ENCODE measurements at regions not wholly inside any gene's neighbourhood (a gene's known extent, or its start where the extent isn't known, plus 50 kb on each side); places are given as distances from the start of the nearest gene placed in this dataset.

GRCh38 chr20:5471368-5471767 lies 139.4 kb downstream of the GPCPD1 start:
- TF ChIP-seq EZH2 (IDR thresholded peaks at IDR 0.05; ENCODE audit: borderline replicate concordance, insufficient read depth, low read depth, low read length, poor library complexity, severe bottlenecking) (no peak), CTCF (IDR thresholded peaks at IDR 0.05) (no peak)
- 86% methylated on average over 14 of the region's 18 CpGs for WGBS (ENCODE audit: insufficient coverage)
- H3K4me1 ChIP-seq (ENCODE audit: control insufficient read depth in 2 of 2, insufficient read depth in 2 of 2, low read length in 2 of 2): no peaks in the 10 kb centered on the region
- H3K9me3 ChIP-seq (ENCODE audit: control extremely low read depth in 1 of 3, control insufficient read depth in 2 of 3, insufficient read depth in 1 of 3, low read length in 2 of 3): no peaks in the 10 kb centered on the region
- H3K4me2 ChIP-seq (replicated peaks; ENCODE audit: low read depth, low read length, poor library complexity, severe bottlenecking): no peak overlapping the region
- no peaks in the 10 kb centered on the region for H4K20me1 ChIP-seq (ENCODE audit: control insufficient read depth, insufficient read depth, low read length, poor library complexity, severe bottlenecking)
- H3K4me3 Mint-ChIP-seq: no peak overlapping the region
- no peak overlapping the region for H3K9ac ChIP-seq (ENCODE audit: low read length)
- DNase-seq (no peak), ATAC-seq (ENCODE audit: low read depth) (no peak)
- H3K4me3 ChIP-seq (ENCODE audit: control extremely low read depth in 1 of 5, extremely low read depth in 1 of 5, insufficient read depth in 1 of 5, low read depth in 2 of 5, low read length in 4 of 5): no peak overlapping the region
- H3K79me2 ChIP-seq (ENCODE audit: control insufficient read depth, insufficient read depth, low read length): no peaks in the 10 kb centered on the region
- H3K36me3 ChIP-seq (replicated peaks in 1 of 2; ENCODE audit: control extremely low read depth in 1 of 2, control insufficient read depth in 1 of 2, extremely low read depth in 1 of 2, insufficient read depth in 2 of 2, low read length in 1 of 2): no peaks in the 10 kb centered on the region
- no peak overlapping the region for H3K27ac Mint-ChIP-seq
- no peak overlapping the region for H2AFZ ChIP-seq (ENCODE audit: insufficient read depth, low read depth, low read length, poor library complexity, severe bottlenecking)
- ChIA-PET CTCF (no interaction called here), POLR2A (no interaction called here)
- H3K9me3 Mint-ChIP-seq (ENCODE audit: insufficient read depth): no peaks in the 10 kb centered on the region
- H3K27me3 Mint-ChIP-seq: peaks cover 15% of the 10 kb centered on the region
- H3K4me1 Mint-ChIP-seq: no peaks in the 10 kb centered on the region
- no peak overlapping the region for H3K27ac ChIP-seq (ENCODE audit: low read length in 2 of 2)
- intact Hi-C loops (cut with micrococcal nuclease): no loop called here
- H3K27me3 ChIP-seq (replicated peaks in 1 of 4; ENCODE audit: control extremely low read depth in 1 of 4, control insufficient read depth in 3 of 4, insufficient read depth in 4 of 4, low read length in 3 of 4): peaks cover 0 to 15% (median 0%) of the 10 kb centered on the region in 4 experiments

DNA sequence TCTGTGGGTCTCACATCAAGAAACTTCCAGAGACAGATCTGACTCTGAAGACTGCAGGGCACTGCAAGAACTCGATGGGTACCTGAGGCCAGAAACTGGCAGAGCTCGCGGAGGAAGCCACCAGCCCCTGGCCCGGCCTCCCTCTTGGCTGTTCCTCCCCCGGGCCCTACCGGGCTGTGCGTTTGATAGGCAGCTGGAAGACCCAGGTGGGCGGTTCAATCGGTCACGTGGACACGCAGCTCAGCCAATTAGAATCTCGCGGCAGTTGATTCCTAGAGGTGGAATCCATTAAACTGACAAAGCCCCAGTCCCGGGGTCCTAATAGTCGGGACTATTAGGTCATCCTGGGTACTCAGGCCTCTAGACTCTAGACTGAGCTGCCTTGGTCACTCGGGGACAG lies 139.9 kb downstream of the GPCPD1 start:
- CTCF ChIA-PET: no interaction called here
- H3K36me3 ChIP-seq (replicated peaks in 1 of 2; ENCODE audit: control extremely low read depth in 1 of 2, control insufficient read depth in 1 of 2, extremely low read depth in 1 of 2, insufficient read depth in 2 of 2, low read length in 1 of 2): no peaks in the 10 kb centered on the region
- no peak for DNase-seq

More for the DNA sequence above, 139.9 kb downstream of the GPCPD1 start:
- no peaks in the 10 kb centered on the region for H3K9me3 ChIP-seq (ENCODE audit: control extremely low read depth in 1 of 3, control insufficient read depth in 2 of 3, insufficient read depth in 1 of 3, low read length in 2 of 3)
- no peak overlapping the region for H3K9ac ChIP-seq (ENCODE audit: low read length)
- Mint-ChIP-seq H3K27ac (no peak overlapping the region), H3K4me3 (no peak overlapping the region), H3K4me1 (no peaks in the 10 kb centered on the region), H3K9me3 (ENCODE audit: insufficient read depth) (no peaks in the 10 kb centered on the region), H3K27me3 (peaks cover 16% of the 10 kb centered on the region)
- ATAC-seq (ENCODE audit: low read depth): no peak
- TF ChIP-seq CTCF (IDR thresholded peaks at IDR 0.05) (no peak), EZH2 (IDR thresholded peaks at IDR 0.05; ENCODE audit: borderline replicate concordance, insufficient read depth, low read depth, low read length, poor library complexity, severe bottlenecking) (no peak)
- 91% methylated on average over 16 of the region's 16 CpGs for whole genome bisulfite sequencing (ENCODE audit: insufficient coverage)
- POLR2A ChIA-PET: no interaction called here
- no peak overlapping the region for H2AFZ ChIP-seq (ENCODE audit: insufficient read depth, low read depth, low read length, poor library complexity, severe bottlenecking)
- H3K79me2 ChIP-seq (ENCODE audit: control insufficient read depth, insufficient read depth, low read length): no peaks in the 10 kb centered on the region
- H3K4me3 ChIP-seq (ENCODE audit: control extremely low read depth in 1 of 5, extremely low read depth in 1 of 5, insufficient read depth in 1 of 5, low read depth in 2 of 5, low read length in 4 of 5): no peak overlapping the region
- H3K4me2 ChIP-seq (replicated peaks; ENCODE audit: low read depth, low read length, poor library complexity, severe bottlenecking): no peak overlapping the region
- intact Hi-C loops (cut with micrococcal nuclease): no loop called here
- H3K4me1 ChIP-seq (ENCODE audit: control insufficient read depth in 2 of 2, insufficient read depth in 2 of 2, low read length in 2 of 2): no peaks in the 10 kb centered on the region
- no peak overlapping the region for H3K27ac ChIP-seq (ENCODE audit: low read length in 2 of 2)
- no peaks in the 10 kb centered on the region for H4K20me1 ChIP-seq (ENCODE audit: control insufficient read depth, insufficient read depth, low read length, poor library complexity, severe bottlenecking)
- peaks cover 0 to 17% (median 0%) of the 10 kb centered on the region in 4 experiments for H3K27me3 ChIP-seq (replicated peaks in 1 of 4; ENCODE audit: control extremely low read depth in 1 of 4, control insufficient read depth in 3 of 4, insufficient read depth in 4 of 4, low read length in 3 of 4)
